ENCODE measurements at regions not wholly inside any gene's neighbourhood (a gene's known extent, or its start where the extent isn't known, plus 50 kb on each side); places are given as distances from the start of the nearest gene placed in this dataset.

DNA sequence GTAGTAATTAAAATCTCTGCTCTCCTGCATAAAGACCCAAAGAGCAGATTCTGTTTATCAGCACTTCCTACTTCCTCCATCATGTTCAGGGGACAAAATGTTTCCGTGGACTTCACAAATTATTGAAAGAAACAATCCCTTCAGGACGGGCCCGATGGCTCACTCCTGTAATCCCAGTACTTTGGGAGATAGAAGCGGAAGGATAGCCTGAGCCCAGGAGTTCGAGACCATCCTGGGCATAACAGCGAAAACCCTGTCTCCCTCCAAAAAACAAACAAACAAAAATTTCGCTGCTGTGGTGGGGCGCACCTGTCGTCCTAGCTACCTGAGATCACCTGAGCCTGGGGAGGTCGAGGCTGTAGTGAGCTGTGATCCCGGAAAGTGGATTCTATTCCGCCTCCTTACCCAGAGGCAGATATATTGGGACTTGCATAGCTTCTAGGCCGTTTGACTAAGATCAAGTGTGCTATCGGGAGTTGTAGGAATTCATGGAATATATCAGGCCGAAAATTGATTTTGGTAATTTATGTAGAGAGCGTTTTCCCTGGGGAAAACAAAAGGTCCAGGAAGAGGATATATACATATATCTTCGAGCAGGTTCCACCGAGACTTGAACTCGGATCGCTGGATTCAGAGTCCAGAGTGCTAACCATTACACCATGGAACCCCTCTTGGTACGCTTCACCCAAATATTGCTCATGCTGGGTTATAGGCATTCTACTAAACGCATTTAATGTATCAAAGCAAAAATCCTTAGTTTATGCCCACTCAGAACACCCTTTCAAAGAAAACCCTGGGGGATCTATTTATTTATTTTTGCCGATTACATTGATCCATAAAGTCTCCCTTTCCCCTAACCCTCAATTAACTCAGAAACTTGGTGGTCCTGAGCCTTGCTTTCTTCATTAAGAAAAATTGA lies 74.5 kb upstream of the ZNF184 start:
- in situ Hi-C loops (cut with MboI; ENCODE audit: low sequenced_read_pairs) (no loop called here), dilution Hi-C loops (cut with HindIII; ENCODE audit: low sequenced_read_pairs, unreplicated experiment) (no loop called here), intact Hi-C loops (cut with micrococcal nuclease) (loop anchor here (1.0 to 5.0 kb wide), 3 partner anchors 44 to 140 kb away; no protein-coding TSS in a partner anchor)
- Histone ChIP-seq H4K20me1 (ENCODE audit: insufficient read depth, low read length) (no peaks in the 10 kb centered on the region), H3K14ac (replicated peaks; ENCODE audit: low read depth, low read length) (no peak overlapping the region), H3K18ac (ENCODE audit: low read depth, low read length) (no peak overlapping the region), H2BK15ac (ENCODE audit: low read depth, low read length) (no peak overlapping the region), H4K91ac (ENCODE audit: insufficient read depth, low read depth, low read length) (no peak overlapping the region), H3K79me1 (ENCODE audit: low read depth in 1 of 2, low read length in 2 of 2) (no peaks in the 10 kb centered on the region), H3K9ac (ENCODE audit: low read depth, low read length) (no peak overlapping the region), H4K8ac (ENCODE audit: low read depth in 2 of 2, low read length in 2 of 2) (no peak overlapping the region), H3K27ac (ENCODE audit: insufficient read depth, low read length) (no peak overlapping the region), H3K4me2 (ENCODE audit: low read depth, low read length) (peak overlapping the region; percentile 79; the same call in 1 of the 2 replicates), H4K5ac (ENCODE audit: low read depth, low read length) (no peak overlapping the region), H3K27me3 (ENCODE audit: control insufficient read depth, insufficient read depth, low read length) (no peaks in the 10 kb centered on the region), H3K56ac (ENCODE audit: extremely low read depth, insufficient read depth, low read length) (no peak overlapping the region), H3K9me1 (ENCODE audit: insufficient read depth, low read length) (no peaks in the 10 kb centered on the region), H3K23ac (ENCODE audit: low read depth, low read length) (no peak overlapping the region), H2AK5ac (ENCODE audit: low read depth, low read length) (no peak overlapping the region), H3K36me3 (ENCODE audit: control insufficient read depth, insufficient read depth, low read length) (no peaks in the 10 kb centered on the region), H3K9me3 (ENCODE audit: control insufficient read depth, insufficient read depth, low read length) (no peaks in the 10 kb centered on the region), H2BK120ac (ENCODE audit: low read depth, low read length) (no peak overlapping the region), H2BK5ac (ENCODE audit: low read depth, low read length, poor library complexity, severe bottlenecking) (no peak overlapping the region), H3K4ac (ENCODE audit: low read depth, low read length) (no peak overlapping the region), H2AFZ (replicated peaks; ENCODE audit: low read length, poor library complexity) (no peak overlapping the region), H3K4me1 (ENCODE audit: control insufficient read depth, insufficient read depth, low read length) (no peaks in the 10 kb centered on the region), H2BK20ac (ENCODE audit: low read depth, low read length) (no peak overlapping the region), H2AK9ac (replicated peaks; ENCODE audit: low read depth, low read length, poor library complexity) (no peak overlapping the region), H3K4me3 (ENCODE audit: insufficient read depth, low read depth, low read length) (peak overlapping the region; percentile 30; the same call in 1 of the 2 replicates)
- WGBS, 2 experiments (ENCODE audit: extremely low coverage in 2 of 2, insufficient read length in 1 of 2), result 0% methylated on average over 3 of the region's 23 CpGs; no CpG with 5 or more reads in 1 of the 2 experiments
- ATAC-seq (ENCODE audit: low read depth) (peak; percentile 71), DNase-seq (peak; percentile 68)
- POLR2A ChIA-PET (ENCODE audit: unreplicated experiment), result no interaction called here
- no TSS peak for BruUV-seq (replicated peaks)
- TF ChIP-seq FOS (IDR thresholded peaks at IDR 0.05; ENCODE audit: low read depth, low read length) (peak; percentile 63), MAFK (IDR thresholded peaks at IDR 0.05; ENCODE audit: low read depth, low read length) (no peak)
- CTCF ChIA-PET, result interaction anchor here (0.7 kb wide), 1 partner anchor 205 kb away, joined by 3 read pairs; no protein-coding TSS in a partner anchor

Measured in IMR-90 (cell line).